Adipose tissue (tissue), 3 donors: ENCODE measurements at regions not wholly inside any gene's neighbourhood (a gene's known extent, or its start where the extent isn't known, plus 50 kb on each side); places are given as distances from the start of the nearest gene placed in this dataset.
"Not testable (repeated sequence)": the region's sequence is repeated elsewhere in the genome, so short reads cannot be mapped to it uniquely, and the experiment has no call there.

Experiments
- H3K27ac ChIP-seq: one replicate; pipeline ENCODE4 v1.5.1; 2013; ENCODE audit warnings: low read depth, low read length
- WGBS, 3 donors: extraction: QIAGEN DNeasy Blood & Tissue Kit; methylation state at CpG; one replicate each; pipeline ENCODE4 v1.1.7; 2013; 5-methylcytosine and 5-hydroxymethylcytosine counted together
- donor health status: healthy with polysubstance abuse.
- donor health status: Bipolar disorder and iron deficiency.
- donor health status: healthy.

- H3K27ac ChIP-seq, result no peak overlapping the region
- 70 to 77% (median 73%) methylated on average over 12 of the region's 12 CpGs for WGBS, 3 donors
Measured at GRCh38 chr7:68691261-68692216, 906.7 kb upstream of the AUTS2 start.

- no peak overlapping the region for H3K27ac ChIP-seq
- WGBS, 3 donors, result 84 to 89% (median 85%) methylated on average over 4 of the region's 4 CpGs
Measured at GRCh38 chr7:68692511-68692910, 905.8 kb upstream of the AUTS2 start.

DNA sequence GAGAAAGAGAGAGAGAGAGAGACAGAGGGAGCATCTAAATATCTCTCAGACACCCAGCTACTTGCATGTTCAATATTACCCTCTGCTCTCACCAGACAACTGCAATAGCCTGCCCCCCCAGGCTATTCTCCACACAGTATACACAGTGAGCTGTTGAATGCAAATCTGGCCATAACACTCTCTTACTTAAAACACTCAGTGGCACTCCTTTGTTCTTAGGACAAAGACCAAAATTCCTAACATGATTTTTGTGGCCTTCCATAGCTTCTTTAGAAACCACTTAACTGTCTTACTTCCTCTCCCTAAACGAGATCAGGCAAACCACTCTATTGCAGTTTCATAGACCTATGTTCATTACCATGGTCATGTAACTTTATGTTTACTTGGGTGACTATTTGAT is 903.6 kb upstream of the AUTS2 start:
- 51 to 62% (median 57%) methylated on average over 1 of the region's 1 CpG for WGBS, 3 donors
- H3K27ac ChIP-seq, result no peak overlapping the region

DNA sequence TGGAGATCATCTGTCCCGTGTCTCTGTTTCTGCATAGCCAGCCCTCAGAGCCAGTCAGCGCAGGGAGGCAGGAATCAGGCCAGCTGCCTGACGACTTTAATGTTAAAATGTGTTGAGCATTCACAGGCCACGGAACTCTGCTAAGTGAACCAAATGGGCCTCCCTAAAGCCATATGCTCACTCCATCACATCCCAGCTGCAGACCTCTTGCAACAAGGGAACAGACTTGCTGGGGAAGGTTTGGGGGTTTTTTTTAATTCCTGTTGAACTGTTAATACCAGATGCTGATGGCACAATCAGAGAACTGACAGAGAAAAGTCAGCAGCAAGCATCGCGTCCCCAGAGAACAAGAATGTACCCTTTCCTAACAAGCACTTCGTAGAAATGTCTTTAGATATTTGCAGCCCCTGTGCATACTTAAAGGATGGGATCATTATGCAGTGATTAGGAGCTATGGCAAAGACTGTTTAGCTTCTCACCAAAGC is 900.4 kb upstream of the AUTS2 start:
- WGBS, 3 donors, result 66 to 81% (median 71%) methylated on average over 7 of the region's 7 CpGs
- no peak overlapping the region for H3K27ac ChIP-seq

GRCh38 chr7:68699090-68699711 is 899.1 kb upstream of the AUTS2 start:
- WGBS, 3 donors, result 68 to 79% (median 76%) methylated on average over 6 of the region's 6 CpGs
- H3K27ac ChIP-seq, result no peak overlapping the region

- H3K27ac ChIP-seq, result no peak overlapping the region
- WGBS, 3 donors, result 72 to 82% (median 74%) methylated on average over 3 of the region's 3 CpGs
Measured at GRCh38 chr7:68700414-68700813, 897.9 kb upstream of the AUTS2 start.

DNA sequence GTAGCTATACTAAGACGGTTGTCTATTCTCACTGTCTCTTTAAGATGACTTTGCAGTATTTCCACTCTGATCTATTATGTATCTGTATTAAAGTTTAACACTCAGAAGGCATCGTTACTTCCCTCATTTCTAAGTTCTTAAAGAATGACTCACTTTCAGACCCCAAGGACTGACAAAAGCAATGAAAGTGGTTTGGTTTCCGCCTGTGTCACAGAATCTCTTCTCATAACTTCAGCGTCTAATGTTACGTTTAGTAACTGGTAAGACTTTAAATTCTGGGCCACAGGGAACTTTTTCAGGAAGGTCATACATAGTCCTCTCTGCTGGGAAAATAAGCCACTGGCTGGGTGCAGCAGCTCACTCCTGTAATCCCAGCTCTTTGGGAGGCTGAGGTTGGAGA is 892.0 kb upstream of the AUTS2 start:
- 45 to 65% (median 63%) methylated on average over 5 of the region's 5 CpGs for WGBS, 3 donors
- no peak overlapping the region for H3K27ac ChIP-seq

DNA sequence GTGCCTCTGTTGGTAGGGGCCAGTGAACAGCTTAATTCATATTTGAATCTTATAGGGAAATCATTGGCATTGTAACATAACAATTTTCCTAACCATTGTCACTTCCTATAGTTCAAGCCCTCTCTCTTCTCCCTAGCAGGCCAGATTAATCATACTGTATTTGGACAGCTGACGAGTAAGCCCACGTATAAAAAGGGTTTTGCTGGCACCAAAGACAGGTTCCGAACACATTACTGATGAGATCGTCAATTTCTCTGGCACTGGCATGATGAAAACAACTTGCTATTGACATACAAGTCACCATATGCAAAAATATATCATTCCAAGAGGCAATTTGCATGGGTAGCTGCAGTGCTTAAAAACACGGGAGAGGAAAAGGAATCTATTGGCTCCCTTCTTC is 891.1 kb upstream of the AUTS2 start:
- no peak overlapping the region for H3K27ac ChIP-seq
- WGBS, 3 donors, result 63 to 86% (median 81%) methylated on average over 5 of the region's 5 CpGs

DNA sequence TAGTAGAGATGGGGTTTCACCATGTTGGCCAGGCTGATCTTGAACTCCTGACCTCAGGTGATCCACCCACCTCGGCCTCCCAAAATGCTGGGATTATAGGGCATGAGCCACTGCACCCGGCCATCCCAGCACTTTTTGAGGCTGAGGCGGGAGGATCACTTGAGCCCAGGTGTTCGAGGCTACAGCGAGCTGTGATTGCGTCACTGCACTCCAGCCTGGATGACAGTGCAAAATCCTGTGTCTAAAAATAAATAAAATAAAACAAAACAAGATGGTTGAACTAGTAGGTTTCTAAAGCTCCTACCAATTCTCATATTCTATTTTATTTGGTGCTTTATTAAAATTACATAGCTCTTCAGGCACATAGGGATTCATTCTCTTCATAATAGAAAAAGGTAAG is 890.3 kb upstream of the AUTS2 start:
- WGBS, 3 donors, result 88 to 92% (median 90%) methylated on average over 6 of the region's 6 CpGs
- no peak overlapping the region for H3K27ac ChIP-seq

DNA sequence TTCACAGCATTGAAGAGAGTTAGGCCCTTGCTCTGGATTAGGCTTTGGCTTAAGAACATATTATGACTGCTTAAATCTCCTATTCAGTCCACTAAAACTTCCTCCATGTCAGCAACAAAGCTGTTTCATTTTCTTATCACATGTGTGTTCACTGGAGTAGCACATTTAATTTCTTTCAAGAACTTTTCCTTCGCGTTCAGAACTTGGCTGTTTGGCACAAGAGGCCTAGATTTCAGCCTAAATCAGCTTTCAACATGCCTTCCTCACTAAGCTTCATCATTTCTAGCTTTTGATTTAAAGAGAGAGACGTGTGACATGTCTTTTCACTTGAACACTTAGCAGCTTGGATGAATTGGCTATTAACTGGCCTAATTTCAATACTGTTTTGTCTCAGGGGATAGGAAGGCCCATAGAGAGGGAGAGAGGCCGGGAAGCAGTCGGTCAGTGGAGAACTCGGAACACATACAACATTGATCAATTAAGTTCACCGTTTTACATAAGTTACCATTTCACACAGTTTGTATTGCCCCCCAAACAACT is 885.2 kb upstream of the AUTS2 start:
- no peak overlapping the region for H3K27ac ChIP-seq
- WGBS, 3 donors, result 76 to 81% (median 76%) methylated on average over 7 of the region's 7 CpGs

DNA sequence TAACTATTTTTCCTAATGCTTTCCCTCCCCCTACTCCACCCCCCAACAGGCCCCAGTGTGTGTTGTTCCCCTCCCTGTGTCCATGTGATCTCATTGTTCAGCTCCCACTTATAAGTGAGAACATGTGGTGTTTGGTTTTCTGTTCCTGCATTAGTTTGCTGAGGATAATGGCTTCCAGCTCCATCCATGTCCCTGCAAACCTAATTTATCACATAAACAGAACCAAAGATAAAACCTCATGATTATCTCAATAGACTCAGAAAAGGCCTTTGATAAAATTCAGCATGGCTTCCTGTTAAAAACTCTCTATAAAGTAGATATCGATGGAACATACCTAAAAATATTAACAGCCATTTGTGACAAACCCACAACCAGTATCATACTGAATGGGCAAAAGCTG is 884.1 kb upstream of the AUTS2 start:
- 89 to 90% (median 90%) methylated on average over 1 of the region's 1 CpG for WGBS, 3 donors
- not testable (repeated sequence) for H3K27ac ChIP-seq

DNA sequence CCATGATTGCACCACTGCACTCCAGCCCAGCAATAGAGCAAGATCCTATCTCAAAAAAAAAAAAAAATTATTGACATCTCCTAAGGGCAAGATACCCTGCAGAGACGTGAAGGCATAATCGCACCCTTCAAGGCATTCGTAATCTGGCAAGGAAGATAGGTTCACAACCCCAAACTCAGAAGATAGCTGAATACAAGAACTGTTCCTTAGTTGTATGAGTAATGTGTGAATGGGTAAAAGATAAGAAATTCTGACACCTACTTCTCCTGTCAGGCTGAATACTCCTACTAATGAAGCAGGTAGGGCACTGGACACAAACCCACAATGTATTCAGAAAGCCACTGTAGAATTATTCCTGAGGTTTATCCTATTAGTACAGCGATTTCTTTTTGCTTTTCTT is 882.4 kb upstream of the AUTS2 start:
- no peak overlapping the region for H3K27ac ChIP-seq
- 71 to 90% (median 90%) methylated on average over 4 of the region's 4 CpGs for WGBS, 3 donors

DNA sequence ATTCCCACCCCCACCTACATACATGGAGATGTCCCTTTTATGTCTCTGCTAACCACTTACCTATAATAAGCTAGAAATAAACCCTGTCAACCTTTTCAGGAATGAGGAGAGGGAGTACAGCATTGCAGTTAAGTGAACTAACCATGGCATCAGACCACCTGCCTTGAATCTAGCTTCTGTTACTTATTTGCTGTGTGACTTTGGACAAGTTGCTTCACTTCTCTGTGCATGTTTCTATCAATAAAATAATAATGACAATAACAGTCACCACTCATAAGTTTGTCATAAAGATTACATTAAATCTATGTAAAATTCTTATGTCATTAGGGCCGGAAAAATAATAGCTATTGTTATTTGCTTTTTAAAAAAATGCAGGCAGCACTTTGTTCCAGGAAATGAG is 881.1 kb upstream of the AUTS2 start:
- 71 to 89% (median 84%) methylated on average over 1 of the region's 1 CpG for WGBS, 3 donors

GRCh38 chr7:68718097-68718551 is 880.2 kb upstream of the AUTS2 start:
- 5 to 50% (median 24%) methylated on average over 1 of the region's 1 CpG for WGBS, 3 donors
- H3K27ac ChIP-seq, result no peak overlapping the region

More for the DNA sequence above, 881.1 kb upstream of the AUTS2 start:
- H3K27ac ChIP-seq, result no peak overlapping the region

- WGBS, 3 donors, result 75 to 92% (median 86%) methylated on average over 5 of the region's 5 CpGs
Measured at GRCh38 chr7:68720697-68721096, 877.6 kb upstream of the AUTS2 start.

DNA sequence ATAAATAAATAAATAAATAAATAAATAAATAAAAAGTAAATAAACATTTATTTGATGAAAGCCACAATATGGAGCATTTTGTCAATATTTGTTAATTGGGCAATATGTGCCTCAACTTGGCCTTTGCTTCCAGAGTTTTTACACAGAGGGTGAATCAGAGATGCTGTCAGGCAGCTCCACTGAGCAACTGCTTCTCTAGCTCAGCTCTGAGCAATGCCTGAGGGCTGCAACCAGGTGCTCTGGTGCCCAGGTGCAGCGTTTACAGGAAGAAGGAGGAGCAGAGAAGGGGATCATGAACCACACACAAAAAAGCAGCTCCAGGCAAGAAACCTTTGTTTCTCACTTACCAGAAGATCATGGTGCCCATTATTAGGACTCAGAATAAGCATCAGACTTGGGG is 876.2 kb upstream of the AUTS2 start:
- 77 to 81% (median 77%) methylated on average over 1 of the region's 1 CpG for WGBS, 3 donors
- H3K27ac ChIP-seq, result no peak overlapping the region

More at GRCh38 chr7:68720697-68721096, 877.6 kb upstream of the AUTS2 start:
- H3K27ac ChIP-seq, result no peak overlapping the region

GRCh38 chr7:68724965-68725364 is 873.3 kb upstream of the AUTS2 start:
- no peak overlapping the region for H3K27ac ChIP-seq
- 65 to 74% (median 69%) methylated on average over 6 of the region's 6 CpGs for WGBS, 3 donors

- 84 to 87% (median 85%) methylated on average over 12 of the region's 12 CpGs for WGBS, 3 donors
- no peak overlapping the region for H3K27ac ChIP-seq
Measured at GRCh38 chr7:68725843-68726785, 872.2 kb upstream of the AUTS2 start.
